Stimulated activated naive CD8-positive, alpha-beta T cell treated with anti-CD3 and anti-CD28 coated beads, Interleukin-15, amount 100 ng/mL, for 72 hours (primary cell): ENCODE measurements at regions not wholly inside any gene's neighbourhood (a gene's known extent, or its start where the extent isn't known, plus 50 kb on each side); places are given as distances from the start of the nearest gene placed in this dataset.
"Not testable (repeated sequence)": the region's sequence is repeated elsewhere in the genome, so short reads cannot be mapped to it uniquely, and the experiment has no call there.

ENCODE experiments used
- ATAC-seq: fragments of 150-1000 bp; cut with Tn5 transposase; 2 replicates; pipeline ENCODE4 v1.10.0; 2021; ENCODE audit warnings: mild to moderate bottlenecking, moderate library complexity
- DNase-seq, 2 donors: peaks; one replicate each; pipeline ENCODE4 v3.0.0; 2021 to 2022
- H3K27ac Mint-ChIP-seq, 2 donors: one replicate each; pipeline ENCODE4 v1.8.0; 2022; ENCODE audit warnings: mild to moderate bottlenecking in 2 of 2, mixed read lengths in 2 of 2, moderate library complexity in 2 of 2
- H3K27me3 Mint-ChIP-seq: one replicate; pipeline ENCODE4 v1.8.0; 2022; ENCODE audit warnings: mixed read lengths
- H3K4me1 Mint-ChIP-seq: one replicate; pipeline ENCODE4 v1.8.0; 2022; ENCODE audit warnings: mild to moderate bottlenecking, mixed read lengths
- H3K4me3 Mint-ChIP-seq, 2 donors: one replicate each; pipeline ENCODE4 v1.8.0; 2022; ENCODE audit warnings: mild to moderate bottlenecking in 2 of 2, mixed read lengths in 2 of 2, moderate library complexity in 1 of 2
- H3K9me3 Mint-ChIP-seq, 2 donors: one replicate each; pipeline ENCODE4 v1.8.0; 2022; ENCODE audit warnings: mixed read lengths in 2 of 2

DNA sequence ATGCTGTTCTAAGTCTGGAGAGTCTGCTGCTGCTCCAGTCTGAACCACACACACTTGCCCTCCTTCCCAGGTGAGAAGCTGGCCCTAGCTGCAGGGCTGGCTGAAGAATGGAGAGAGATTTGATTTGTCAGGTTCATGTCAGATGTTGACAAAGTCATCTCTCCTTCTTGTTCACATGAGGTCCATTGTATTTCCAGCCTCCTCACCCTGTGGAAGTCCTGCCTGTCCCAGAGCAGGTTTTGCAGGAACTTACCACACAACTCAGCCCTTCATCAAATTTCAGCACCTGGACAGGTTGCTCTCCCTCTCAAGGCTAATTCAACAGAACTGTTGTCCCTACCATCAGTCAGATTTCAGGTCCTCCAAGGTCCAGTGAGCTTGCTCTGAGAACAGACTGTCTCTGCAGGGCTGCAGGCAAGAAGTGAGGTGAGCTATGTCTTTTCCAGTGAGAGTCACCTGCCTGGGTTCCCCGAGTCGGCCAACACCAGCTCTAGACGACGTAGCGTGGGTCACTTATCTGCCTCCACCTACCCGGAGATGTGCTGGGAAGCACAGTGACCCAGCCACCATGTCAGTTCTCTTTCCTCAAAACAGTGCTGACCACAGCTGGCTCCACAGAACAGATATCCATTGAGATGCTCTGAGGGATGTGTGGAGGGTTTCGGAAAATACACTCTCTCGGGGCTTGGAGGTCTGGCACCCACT, 58.0 kb upstream of the CD93 start:
- Mint-ChIP-seq H3K27ac (peak overlapping the region in 1 of 2 donors; percentile 40), H3K4me1 (peaks cover 31% of the 10 kb centered on the region), H3K4me3 (no peak overlapping the region), H3K9me3 (no peaks in the 10 kb centered on the region), H3K27me3 (peaks cover 17% of the 10 kb centered on the region)
- ATAC-seq (no peak), DNase-seq (no peak)

DNA sequence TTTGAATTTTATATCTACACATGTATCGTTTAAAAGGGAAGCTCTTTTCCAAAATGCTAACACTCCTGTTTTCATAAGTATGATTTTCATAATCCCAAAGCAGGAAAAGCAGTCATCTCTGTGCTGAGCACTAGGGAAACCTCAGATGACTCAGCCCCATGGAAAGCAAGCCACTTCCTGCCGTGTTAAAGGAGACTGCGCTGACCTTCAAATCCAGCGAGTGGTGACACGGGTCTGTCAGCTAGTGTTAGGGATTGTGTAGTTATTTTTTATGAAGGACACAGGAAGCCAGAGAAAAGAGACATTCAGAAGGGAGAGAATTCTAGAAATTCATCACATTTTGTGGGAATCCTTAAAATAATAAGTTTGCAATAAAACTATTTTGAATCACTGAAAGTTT, 57.0 kb upstream of the CD93 start:
- Mint-ChIP-seq H3K9me3 (no peaks in the 10 kb centered on the region), H3K4me3 (no peak overlapping the region), H3K27me3 (peaks cover 17% of the 10 kb centered on the region), H3K4me1 (peaks cover 29% of the 10 kb centered on the region), H3K27ac (no peak overlapping the region)
- peak in 1 of 2 donors; percentile 8 for DNase-seq
- ATAC-seq, result peak; percentile 57

DNA sequence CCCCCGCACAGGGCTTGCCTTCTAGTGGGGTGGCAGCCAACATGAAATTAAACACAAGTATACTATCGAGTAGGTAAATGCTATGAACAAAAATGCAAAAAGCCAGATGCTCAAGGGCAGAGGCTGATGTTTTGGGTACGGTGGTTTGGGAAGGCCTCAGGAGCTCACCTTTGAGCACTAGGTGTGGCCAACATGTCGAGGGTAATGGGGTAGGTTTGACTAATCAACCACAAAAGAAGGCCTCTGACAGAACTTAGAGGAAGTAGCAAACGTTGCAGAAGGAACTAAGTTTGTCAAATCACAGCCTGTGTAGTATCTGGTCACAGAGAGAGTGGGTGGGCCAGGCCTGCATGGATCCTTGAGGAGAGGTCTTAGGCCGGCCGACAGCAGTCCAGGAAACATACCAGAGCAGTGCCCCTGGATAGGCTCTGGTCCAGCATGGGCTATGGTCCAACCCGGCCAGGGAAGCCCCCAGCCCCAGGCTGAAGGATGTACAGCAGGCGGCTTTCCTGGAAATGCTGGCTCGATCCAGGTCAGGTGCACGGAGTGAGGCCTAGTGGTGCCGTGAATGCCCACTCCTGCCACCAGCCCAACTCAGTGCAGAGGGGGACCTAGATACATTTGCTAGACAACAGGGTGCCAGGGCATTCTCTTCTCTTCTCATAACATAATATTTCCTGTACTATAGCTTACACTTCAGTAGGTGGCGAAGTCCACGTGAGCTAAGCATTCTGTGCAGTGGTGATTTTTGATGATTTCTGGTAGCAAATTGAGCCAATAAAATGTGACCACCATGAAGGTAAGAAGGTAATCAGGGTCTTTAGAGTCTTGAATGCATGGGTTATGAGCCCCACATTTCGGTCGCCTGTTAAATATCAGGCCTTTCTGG, 56.3 kb upstream of the CD93 start:
- H3K4me3 Mint-ChIP-seq, result no peak overlapping the region
- peak in 1 of 2 donors; percentile 10 for DNase-seq
- ATAC-seq, result peak; percentile 78
- peaks cover 17% of the 10 kb centered on the region for H3K27me3 Mint-ChIP-seq
- peaks cover 24% of the 10 kb centered on the region for H3K4me1 Mint-ChIP-seq
- H3K9me3 Mint-ChIP-seq, result no peaks in the 10 kb centered on the region
- peak overlapping the region; percentile 27 to 74 for H3K27ac Mint-ChIP-seq

DNA sequence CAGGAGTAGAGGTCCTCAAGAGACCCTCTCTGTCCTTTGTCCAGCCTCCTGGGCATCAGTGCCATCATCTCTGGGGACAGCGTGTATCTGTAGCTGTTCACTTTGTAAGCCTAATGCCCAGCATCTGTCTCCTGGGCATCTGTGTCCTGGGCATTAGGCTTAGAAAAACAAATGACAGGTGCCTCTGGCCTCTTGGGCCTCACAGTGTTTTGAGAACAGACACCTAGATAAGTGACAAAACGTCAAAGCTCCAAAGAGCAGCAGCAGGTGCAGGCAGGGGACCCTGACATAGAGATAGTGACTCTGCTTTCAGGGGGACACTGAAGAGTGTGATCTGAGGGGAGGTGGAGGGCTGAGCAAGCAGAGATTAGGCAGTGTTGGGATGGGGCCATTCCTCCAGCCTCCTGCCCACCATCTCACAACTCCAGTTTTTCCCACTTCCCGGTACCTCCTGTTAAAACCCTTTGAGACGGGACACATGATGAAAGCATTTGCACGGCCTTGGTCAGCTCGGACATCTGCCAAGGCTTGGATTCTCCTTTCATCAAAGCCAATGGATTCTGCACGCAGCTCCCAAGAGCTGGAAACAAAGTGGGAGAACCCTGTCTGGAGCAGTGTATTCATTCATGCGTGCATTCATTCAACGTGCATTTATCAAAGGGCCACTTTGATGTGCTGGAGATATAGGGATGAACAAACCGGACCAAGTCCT, 55.5 kb upstream of the CD93 start:
- DNase-seq (no peak), ATAC-seq (no peak)
- H3K4me1 Mint-ChIP-seq, result peaks cover 24% of the 10 kb centered on the region
- H3K4me3 Mint-ChIP-seq, result no peak overlapping the region
- H3K27ac Mint-ChIP-seq, result peak overlapping the region; percentile 14 to 85
- H3K9me3 Mint-ChIP-seq, result no peaks in the 10 kb centered on the region
- H3K27me3 Mint-ChIP-seq, result peaks cover 17% of the 10 kb centered on the region

DNA sequence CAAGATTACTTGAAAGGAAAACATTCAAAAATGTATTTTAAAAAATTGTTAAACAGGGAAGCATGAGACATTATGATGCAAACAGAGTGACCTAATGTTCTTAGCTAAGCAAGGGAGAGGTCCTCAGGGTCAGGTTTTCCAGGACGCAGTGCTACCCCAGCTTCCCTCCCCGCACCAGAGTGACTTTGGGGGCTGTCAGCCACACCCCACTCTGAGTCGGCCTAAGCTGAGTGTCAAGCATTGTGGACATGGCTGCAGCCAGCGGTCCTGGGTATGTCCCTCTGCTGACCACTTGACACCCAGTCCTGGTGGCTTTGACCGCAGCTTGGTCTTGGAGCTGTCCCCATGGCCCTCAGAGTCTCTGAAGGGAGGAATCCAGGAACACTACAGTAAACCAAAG, 54.9 kb upstream of the CD93 start:
- ATAC-seq, result no peak
- peaks cover 17% of the 10 kb centered on the region for H3K27me3 Mint-ChIP-seq
- peaks cover 24% of the 10 kb centered on the region for H3K4me1 Mint-ChIP-seq
- H3K9me3 Mint-ChIP-seq, result no peaks in the 10 kb centered on the region
- DNase-seq, result no peak
- no peak overlapping the region for H3K4me3 Mint-ChIP-seq
- no peak overlapping the region for H3K27ac Mint-ChIP-seq

DNA sequence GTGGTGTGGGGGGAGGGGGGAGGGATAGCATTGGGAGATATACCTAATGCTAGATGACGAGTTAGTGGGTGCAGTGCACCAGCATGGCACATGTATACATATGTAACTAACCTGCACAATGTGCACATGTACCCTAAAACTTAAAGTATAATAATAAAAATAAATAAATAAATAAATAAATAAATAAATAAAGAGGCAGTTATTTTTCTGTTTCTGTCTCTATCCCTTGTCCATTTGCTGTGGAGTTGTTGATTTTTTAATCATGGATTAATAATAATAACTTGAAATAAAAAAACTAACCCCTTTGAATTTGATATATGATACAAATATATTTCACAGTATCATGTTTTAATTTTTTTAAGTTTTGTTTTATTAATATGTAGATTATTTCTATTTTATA, 53.9 kb upstream of the CD93 start:
- not testable (repeated sequence) for H3K9me3 Mint-ChIP-seq, DNase-seq, H3K4me3 Mint-ChIP-seq, ATAC-seq, H3K27ac Mint-ChIP-seq
- Mint-ChIP-seq H3K4me1 (peaks cover 24% of the 10 kb centered on the region), H3K27me3 (peaks cover 10% of the 10 kb centered on the region)

DNA sequence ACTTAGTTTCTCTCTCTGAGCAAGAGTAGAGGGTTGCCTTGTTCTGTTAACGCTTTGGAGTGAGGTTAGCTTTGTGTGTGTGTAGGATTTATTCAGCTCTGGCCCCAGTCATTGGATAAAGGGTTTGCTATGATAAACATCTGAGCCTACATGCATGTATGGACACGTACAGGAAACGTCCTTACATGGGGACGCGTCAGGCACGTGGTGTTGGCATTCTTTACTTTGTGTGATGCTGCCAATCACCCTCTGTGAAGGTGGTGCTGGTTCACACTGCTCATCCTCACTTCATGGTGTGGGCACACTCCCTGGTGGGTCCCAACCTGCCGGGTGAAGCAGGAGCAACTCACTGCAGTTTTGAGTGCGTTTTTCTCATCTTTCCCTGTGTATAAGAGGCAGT, 53.4 kb upstream of the CD93 start:
- H3K27ac Mint-ChIP-seq, result no peak overlapping the region
- peaks cover 24% of the 10 kb centered on the region for H3K4me1 Mint-ChIP-seq
- H3K9me3 Mint-ChIP-seq, result no peaks in the 10 kb centered on the region
- peaks cover 6% of the 10 kb centered on the region for H3K27me3 Mint-ChIP-seq
- ATAC-seq (no peak), DNase-seq (no peak)
- H3K4me3 Mint-ChIP-seq, result no peak overlapping the region

DNA sequence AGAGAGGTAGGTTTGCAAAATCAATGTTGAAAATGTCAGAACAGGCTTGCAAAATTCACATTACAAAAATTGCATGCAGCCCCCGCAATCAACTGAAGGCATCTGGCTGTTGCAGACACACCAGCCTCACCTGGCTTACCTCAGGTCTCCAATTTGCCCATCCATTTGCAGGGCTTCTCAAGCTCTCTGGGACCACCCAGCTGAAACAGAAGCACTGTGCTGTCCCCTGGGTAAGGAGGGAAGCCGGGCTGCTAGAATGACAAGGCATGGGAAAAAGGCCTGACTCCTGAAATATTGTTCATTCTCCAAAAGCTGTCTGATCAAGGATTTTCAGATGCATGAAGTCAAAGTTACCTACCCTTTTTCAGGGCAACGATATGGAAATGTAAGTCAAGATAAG, 52.6 kb upstream of the CD93 start:
- H3K27ac Mint-ChIP-seq, result peak overlapping the region in 1 of 2 donors; percentile 88
- DNase-seq (no peak), ATAC-seq (no peak)
- H3K27me3 Mint-ChIP-seq, result no peaks in the 10 kb centered on the region
- H3K4me3 Mint-ChIP-seq, result no peak overlapping the region
- peaks cover 24% of the 10 kb centered on the region for H3K4me1 Mint-ChIP-seq
- no peaks in the 10 kb centered on the region for H3K9me3 Mint-ChIP-seq

DNA sequence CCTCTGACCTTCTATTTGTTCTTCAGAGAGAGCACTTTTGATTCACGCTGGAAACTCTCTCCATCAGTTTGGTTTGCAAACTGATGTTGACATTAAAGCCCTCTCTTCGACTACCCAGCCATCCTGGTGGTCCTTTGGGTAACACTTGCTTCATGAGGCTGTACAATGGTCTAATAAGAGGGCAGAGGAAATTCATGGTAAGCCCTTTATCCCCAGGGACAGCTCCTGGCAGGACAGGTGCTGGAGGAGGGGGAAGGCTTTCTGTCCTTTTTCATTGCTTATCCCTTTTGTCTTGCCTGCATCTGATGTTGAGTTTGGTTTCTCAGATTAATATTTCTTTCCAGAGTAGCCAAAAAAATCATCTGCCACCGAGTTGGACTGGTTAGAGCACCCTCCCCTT, 52.1 kb upstream of the CD93 start:
- no peak for ATAC-seq
- Mint-ChIP-seq H3K27me3 (no peaks in the 10 kb centered on the region), H3K27ac (no peak overlapping the region), H3K9me3 (no peaks in the 10 kb centered on the region), H3K4me3 (no peak overlapping the region), H3K4me1 (peaks cover 20% of the 10 kb centered on the region)
- DNase-seq, result no peak

DNA sequence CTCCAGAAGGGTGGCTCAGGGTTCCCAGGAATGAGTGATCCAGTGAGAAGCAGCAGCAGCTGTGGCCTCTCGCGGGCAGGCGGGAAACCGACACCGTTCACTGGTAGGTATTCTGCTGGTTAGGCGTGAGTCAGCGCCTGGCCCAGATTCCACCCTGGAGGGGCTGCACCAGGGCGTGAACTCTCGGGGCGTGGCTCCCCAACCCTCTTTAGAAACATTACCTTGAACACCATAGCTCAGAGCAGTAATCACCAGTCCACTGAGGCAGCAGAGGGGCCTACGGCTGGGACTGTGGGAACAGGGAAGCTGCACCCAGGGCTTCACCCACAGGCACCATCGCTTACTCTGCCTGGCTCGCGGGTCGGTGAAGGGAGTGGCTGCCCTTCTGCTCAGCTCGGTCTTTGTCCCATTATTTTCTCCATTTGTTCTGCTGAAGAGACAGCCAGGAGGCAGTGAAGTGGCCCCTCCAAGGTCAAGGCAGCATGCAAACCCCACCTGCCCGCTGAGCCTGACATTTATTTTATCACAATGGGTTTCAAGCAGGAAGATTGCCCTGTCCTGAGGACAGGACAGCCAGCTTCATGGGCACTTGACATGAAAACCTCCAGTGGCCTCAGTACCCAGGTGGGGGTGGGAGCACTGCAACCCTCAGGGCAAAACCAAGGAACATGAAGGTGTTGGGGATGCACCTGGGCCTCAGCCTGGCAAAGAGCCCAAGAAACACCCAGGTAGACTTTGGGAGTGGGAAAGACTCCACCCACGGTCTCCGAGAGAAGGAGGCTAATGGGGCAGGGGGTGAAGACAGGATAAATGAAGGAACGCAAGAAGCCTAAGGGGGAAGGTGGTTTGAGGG, 51.0 kb upstream of the CD93 start:
- Mint-ChIP-seq H3K27me3 (no peaks in the 10 kb centered on the region), H3K4me1 (peaks cover 9% of the 10 kb centered on the region), H3K9me3 (no peaks in the 10 kb centered on the region), H3K4me3 (no peak overlapping the region), H3K27ac (peak overlapping the region in 1 of 2 donors; percentile 42)
- no peak for DNase-seq
- ATAC-seq, result no peak

DNA sequence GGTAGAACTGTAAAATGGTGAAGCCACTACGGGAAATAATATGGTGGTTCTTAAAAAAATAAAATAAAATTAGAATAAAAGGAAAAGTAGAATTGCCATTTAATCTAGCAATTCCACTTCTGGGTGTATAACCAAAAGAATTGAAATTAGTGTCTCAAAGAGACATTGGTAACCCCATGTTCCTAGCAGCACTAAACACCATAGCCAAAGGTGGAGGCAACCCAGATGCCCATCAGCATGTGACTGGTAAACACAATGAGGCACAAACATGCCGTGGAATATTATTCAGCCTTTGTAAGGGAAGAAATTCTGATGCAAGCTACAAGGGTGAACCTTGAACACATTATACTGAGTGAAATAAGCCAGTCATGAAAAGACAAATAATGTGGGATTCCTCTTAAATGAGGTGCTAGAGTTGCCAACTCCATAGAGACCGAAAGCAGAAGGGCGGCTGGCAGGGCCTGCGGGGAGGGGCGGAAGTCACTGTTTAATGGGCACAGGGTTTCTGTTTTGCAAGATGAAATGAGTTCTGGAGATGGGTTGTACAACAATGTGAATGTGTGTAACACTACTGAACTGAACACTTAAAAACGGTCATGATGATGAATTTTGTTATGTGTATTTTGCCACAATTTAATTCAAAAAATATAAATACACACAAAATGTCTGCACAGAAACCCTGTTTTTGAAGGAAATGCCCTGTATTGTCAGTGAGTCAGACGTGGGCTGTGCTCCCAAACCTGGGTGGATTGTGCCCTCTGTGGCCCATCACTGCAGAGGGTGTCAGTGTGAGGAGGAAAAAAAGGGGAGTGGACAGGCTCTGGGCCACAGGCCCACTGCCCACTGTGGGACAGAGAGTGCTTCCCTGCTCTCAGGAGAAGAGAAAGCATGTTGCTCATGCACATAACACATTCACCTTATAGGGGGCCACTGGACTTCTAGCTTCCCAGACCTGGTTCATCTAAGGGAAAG, 49.6 kb upstream of the CD93 start:
- no peaks in the 10 kb centered on the region for H3K9me3 Mint-ChIP-seq
- ATAC-seq, result no peak
- H3K27ac Mint-ChIP-seq, result no peak overlapping the region
- no peaks in the 10 kb centered on the region for H3K4me1 Mint-ChIP-seq
- no peaks in the 10 kb centered on the region for H3K27me3 Mint-ChIP-seq
- DNase-seq, result no peak
- H3K4me3 Mint-ChIP-seq, result no peak overlapping the region
